ENCODE measurements at regions not wholly inside any gene's neighbourhood (a gene's known extent, or its start where the extent isn't known, plus 50 kb on each side); places are given as distances from the start of the nearest gene placed in this dataset.

DNA sequence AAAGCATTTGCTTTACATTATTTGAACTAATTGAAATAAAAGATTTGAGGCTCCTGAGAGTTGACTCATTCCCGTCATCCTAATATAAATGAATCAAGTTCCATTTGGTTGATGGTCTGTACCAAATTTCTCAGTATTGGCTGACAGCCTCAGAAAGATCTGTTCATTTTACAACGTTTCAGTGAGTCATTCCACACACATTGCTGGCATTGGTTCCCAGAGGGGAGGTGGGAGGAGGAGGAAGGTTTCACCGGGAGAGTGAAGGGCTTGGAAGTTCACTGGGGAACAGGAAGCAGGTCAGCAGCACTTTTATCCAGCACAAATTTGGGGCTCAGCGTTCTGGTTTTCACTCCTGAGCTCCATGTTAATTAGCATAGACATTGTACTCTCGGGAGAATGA, 176.7 kb upstream of the CADPS start:
- TF ChIP-seq, protein P1, sequence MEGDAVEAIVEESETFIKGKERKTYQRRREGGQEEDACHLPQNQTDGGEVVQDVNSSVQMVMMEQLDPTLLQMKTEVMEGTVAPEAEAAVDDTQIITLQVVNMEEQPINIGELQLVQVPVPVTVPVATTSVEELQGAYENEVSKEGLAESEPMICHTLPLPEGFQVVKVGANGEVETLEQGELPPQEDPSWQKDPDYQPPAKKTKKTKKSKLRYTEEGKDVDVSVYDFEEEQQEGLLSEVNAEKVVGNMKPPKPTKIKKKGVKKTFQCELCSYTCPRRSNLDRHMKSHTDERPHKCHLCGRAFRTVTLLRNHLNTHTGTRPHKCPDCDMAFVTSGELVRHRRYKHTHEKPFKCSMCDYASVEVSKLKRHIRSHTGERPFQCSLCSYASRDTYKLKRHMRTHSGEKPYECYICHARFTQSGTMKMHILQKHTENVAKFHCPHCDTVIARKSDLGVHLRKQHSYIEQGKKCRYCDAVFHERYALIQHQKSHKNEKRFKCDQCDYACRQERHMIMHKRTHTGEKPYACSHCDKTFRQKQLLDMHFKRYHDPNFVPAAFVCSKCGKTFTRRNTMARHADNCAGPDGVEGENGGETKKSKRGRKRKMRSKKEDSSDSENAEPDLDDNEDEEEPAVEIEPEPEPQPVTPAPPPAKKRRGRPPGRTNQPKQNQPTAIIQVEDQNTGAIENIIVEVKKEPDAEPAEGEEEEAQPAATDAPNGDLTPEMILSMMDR (IDR thresholded peaks at IDR 0.05) = no peak
- no peak for TF ChIP-seq EZH2 (IDR thresholded peaks at IDR 0.05)

Measured in neural progenitor cell (in vitro differentiated cells).